Astrocyte (in vitro differentiated cells and primary cell): ENCODE measurements at regions not wholly inside any gene's neighbourhood (a gene's known extent, or its start where the extent isn't known, plus 50 kb on each side); places are given as distances from the start of the nearest gene placed in this dataset.

ENCODE experiments used
- DNase-seq: peaks from one replicate; pipeline ENCODE4 v3.0.0-alpha.2; 2010; ENCODE audit warnings: low read depth
- FAIRE-seq: peaks from 2 replicates; lab custom pipeline; 2011; peaks lifted over from hg19 to GRCh38; lab: Jason Lieb, UNC
- H2AFZ ChIP-seq: 2 replicates; pipeline ENCODE4 v1.6.0; 2012; ENCODE audit warnings: low read depth, low read length, inconsistent platforms
- H3K27ac ChIP-seq: 2 replicates; pipeline ENCODE4 v1.5.1; 2011; ENCODE audit warnings: low read depth, low read length, inconsistent platforms
- H3K27me3 ChIP-seq: 2 replicates; pipeline ENCODE4 v1.6.0; 2011; ENCODE audit warnings: low read length, inconsistent platforms; ENCODE audit not compliant: insufficient read depth
- H3K36me3 ChIP-seq: 2 replicates; pipeline ENCODE4 v1.5.1; 2011; ENCODE audit warnings: low read length, inconsistent platforms; ENCODE audit not compliant: insufficient read depth
- H3K4me1 ChIP-seq: 2 replicates; pipeline ENCODE4 v1.5.1; 2011; ENCODE audit warnings: low read length, inconsistent platforms; ENCODE audit not compliant: insufficient read depth
- H3K4me2 ChIP-seq: 2 replicates; pipeline ENCODE4 v1.6.0; 2012; ENCODE audit warnings: low read length, inconsistent platforms
- H3K4me3 ChIP-seq: 2 replicates; pipeline ENCODE4 v1.5.1; 2011; ENCODE audit warnings: low read depth, mild to moderate bottlenecking, low read length, inconsistent platforms; ENCODE audit not compliant: insufficient read depth
- H3K79me2 ChIP-seq: 2 replicates; pipeline ENCODE4 v1.6.0; 2012; ENCODE audit warnings: mild to moderate bottlenecking, low read length, inconsistent platforms; ENCODE audit not compliant: insufficient read depth
- H3K9ac ChIP-seq: 2 replicates; pipeline ENCODE4 v1.6.0; 2012; ENCODE audit warnings: mild to moderate bottlenecking, low read length, inconsistent platforms
- H3K9me3 ChIP-seq: 2 replicates; pipeline ENCODE4 v1.5.1; 2012; ENCODE audit warnings: low read depth, mild to moderate bottlenecking, low read length, inconsistent platforms; ENCODE audit not compliant: insufficient read depth
- H4K20me1 ChIP-seq: 2 replicates; pipeline ENCODE4 v1.6.0; 2012; ENCODE audit warnings: low read length, inconsistent platforms; ENCODE audit not compliant: insufficient read depth
- H3K27ac Mint-ChIP-seq: one replicate; pipeline ENCODE4 v1.8.0; 2021; ENCODE audit warnings: mild to moderate bottlenecking, mixed read lengths; ENCODE audit not compliant: unreplicated experiment
- H3K27me3 Mint-ChIP-seq: one replicate; pipeline ENCODE4 v1.8.0; 2021; ENCODE audit warnings: low read depth, mixed read lengths; ENCODE audit not compliant: unreplicated experiment
- H3K36me3 Mint-ChIP-seq: one replicate; pipeline ENCODE4 v1.8.0; 2021; ENCODE audit warnings: low read depth, mixed read lengths; ENCODE audit not compliant: unreplicated experiment
- H3K4me1 Mint-ChIP-seq: one replicate; pipeline ENCODE4 v1.8.0; 2021; ENCODE audit warnings: low read depth, mixed read lengths; ENCODE audit not compliant: unreplicated experiment
- H3K4me3 Mint-ChIP-seq: one replicate; pipeline ENCODE4 v1.8.0; 2021; ENCODE audit warnings: mild to moderate bottlenecking, moderate library complexity, mixed read lengths; ENCODE audit not compliant: unreplicated experiment
- H3K9me3 Mint-ChIP-seq: one replicate; pipeline ENCODE4 v1.8.0; 2021; ENCODE audit warnings: mild to moderate bottlenecking, mixed read lengths; ENCODE audit not compliant: unreplicated experiment
- EZH2 ChIP-seq: IDR thresholded peaks from 2 replicates; pipeline ENCODE4 v1.6.1; 2012; ENCODE audit warnings: mild to moderate bottlenecking, low read length, inconsistent platforms; ENCODE audit not compliant: insufficient read depth
- TF ChIP-seq, protein P1 (sequence below): IDR thresholded peaks from 2 replicates; pipeline ENCODE4 v1.5.1; 2011; ENCODE audit warnings: low read depth, mild to moderate bottlenecking, inconsistent platforms, low read length, moderate library complexity; ENCODE audit not compliant: insufficient read depth

DNA sequence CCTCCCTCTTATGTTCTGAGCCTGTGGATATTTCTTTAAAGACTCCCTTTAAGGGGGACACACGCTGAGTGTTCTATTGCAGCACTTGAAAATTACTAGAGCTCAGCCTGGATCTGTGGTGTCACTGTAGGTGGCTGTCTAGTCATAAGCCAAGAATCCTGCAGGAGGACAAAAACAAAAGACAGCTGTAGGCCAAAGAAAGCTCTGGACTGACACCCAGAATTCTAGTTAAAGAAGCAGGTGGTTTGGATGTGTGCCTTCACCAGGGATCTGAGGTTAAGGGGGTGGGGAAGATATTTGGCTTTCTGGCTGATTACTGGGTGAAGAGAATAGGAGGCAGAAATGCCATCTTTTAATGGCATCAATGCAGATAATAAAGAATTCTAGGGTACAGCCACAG is 842.5 kb upstream of the NXPH2 start:
- H3K4me1 Mint-ChIP-seq = no peaks in the 10 kb centered on the region
- no peaks in the 10 kb centered on the region for H3K36me3 ChIP-seq
- H3K4me1 ChIP-seq = no peaks in the 10 kb centered on the region
- H3K79me2 ChIP-seq = no peaks in the 10 kb centered on the region
- no peak for DNase-seq
- H3K27me3 Mint-ChIP-seq = no peaks in the 10 kb centered on the region
- H2AFZ ChIP-seq = no peak overlapping the region
- no peak overlapping the region for H3K27ac ChIP-seq
- no peaks in the 10 kb centered on the region for H3K9me3 ChIP-seq
- H3K4me3 ChIP-seq = no peak overlapping the region
- H3K4me2 ChIP-seq = no peak overlapping the region
- no peak overlapping the region for H3K4me3 Mint-ChIP-seq
- peaks cover 3% of the 10 kb centered on the region for H3K36me3 Mint-ChIP-seq
- TF ChIP-seq, protein P1, sequence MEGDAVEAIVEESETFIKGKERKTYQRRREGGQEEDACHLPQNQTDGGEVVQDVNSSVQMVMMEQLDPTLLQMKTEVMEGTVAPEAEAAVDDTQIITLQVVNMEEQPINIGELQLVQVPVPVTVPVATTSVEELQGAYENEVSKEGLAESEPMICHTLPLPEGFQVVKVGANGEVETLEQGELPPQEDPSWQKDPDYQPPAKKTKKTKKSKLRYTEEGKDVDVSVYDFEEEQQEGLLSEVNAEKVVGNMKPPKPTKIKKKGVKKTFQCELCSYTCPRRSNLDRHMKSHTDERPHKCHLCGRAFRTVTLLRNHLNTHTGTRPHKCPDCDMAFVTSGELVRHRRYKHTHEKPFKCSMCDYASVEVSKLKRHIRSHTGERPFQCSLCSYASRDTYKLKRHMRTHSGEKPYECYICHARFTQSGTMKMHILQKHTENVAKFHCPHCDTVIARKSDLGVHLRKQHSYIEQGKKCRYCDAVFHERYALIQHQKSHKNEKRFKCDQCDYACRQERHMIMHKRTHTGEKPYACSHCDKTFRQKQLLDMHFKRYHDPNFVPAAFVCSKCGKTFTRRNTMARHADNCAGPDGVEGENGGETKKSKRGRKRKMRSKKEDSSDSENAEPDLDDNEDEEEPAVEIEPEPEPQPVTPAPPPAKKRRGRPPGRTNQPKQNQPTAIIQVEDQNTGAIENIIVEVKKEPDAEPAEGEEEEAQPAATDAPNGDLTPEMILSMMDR = no peak
- no peak for TF ChIP-seq EZH2
- FAIRE-seq = no peak
- H3K27me3 ChIP-seq = no peaks in the 10 kb centered on the region
- H3K27ac Mint-ChIP-seq = no peak overlapping the region
- H4K20me1 ChIP-seq = no peaks in the 10 kb centered on the region
- peaks cover 20% of the 10 kb centered on the region for H3K9me3 Mint-ChIP-seq
- H3K9ac ChIP-seq = no peak overlapping the region

DNA sequence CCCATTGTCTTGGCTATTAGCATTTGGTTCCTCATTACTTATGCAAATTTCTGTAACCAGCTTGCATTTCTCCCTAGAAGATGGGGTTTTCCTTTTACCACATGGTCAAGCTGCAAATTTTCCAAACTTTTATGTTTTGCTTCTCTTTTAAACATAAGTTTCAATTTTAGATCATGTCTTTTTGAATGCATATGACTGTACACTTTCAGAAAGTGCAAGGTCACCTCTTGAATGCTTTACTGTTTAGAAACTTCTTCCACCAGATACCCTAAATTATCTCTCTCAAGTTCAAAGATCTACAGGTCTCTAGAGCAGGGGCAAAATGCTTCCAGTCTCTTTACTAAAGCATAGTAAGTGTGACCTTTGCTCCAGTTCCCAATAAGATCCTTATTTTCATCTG is 837.6 kb upstream of the NXPH2 start:
- Histone ChIP-seq H4K20me1 (no peaks in the 10 kb centered on the region), H3K4me2 (no peak overlapping the region), H3K9ac (no peak overlapping the region), H3K27ac (no peak overlapping the region), H3K79me2 (no peaks in the 10 kb centered on the region), H3K9me3 (no peaks in the 10 kb centered on the region), H3K4me3 (no peak overlapping the region), H3K27me3 (no peaks in the 10 kb centered on the region), H3K36me3 (no peaks in the 10 kb centered on the region), H3K4me1 (no peaks in the 10 kb centered on the region), H2AFZ (no peak overlapping the region)
- no peak for FAIRE-seq
- Mint-ChIP-seq H3K9me3 (peaks cover 20% of the 10 kb centered on the region), H3K36me3 (peaks cover 3% of the 10 kb centered on the region), H3K4me1 (peaks cover 8% of the 10 kb centered on the region), H3K4me3 (no peak overlapping the region), H3K27ac (no peak overlapping the region), H3K27me3 (no peaks in the 10 kb centered on the region)
- no peak for DNase-seq
- TF ChIP-seq, protein P1 = no peak
- no peak for TF ChIP-seq EZH2

DNA sequence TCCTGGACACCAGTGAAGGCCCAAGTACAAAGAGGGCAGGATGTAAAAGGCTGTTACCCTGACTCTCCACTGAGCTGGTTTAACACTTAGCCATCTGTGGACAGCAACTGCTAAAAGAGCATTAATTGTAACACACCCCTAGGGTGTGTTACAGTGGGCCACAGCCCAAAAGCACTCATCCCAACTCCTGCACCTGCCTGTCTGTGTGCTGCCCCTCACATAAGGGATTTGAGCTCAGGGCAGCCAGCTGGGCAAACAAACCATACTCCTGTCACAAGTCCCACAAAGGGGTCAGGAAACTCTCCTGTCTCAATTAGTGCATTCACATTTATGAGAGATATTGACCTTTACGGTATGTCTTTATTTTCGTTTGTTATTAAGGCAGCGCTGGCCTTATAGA is 833.1 kb upstream of the NXPH2 start:
- no peaks in the 10 kb centered on the region for H3K79me2 ChIP-seq
- H3K27ac ChIP-seq = no peak overlapping the region
- no peak overlapping the region for H3K9ac ChIP-seq
- H3K4me2 ChIP-seq = no peak overlapping the region
- no peak overlapping the region for H3K27ac Mint-ChIP-seq
- H3K27me3 ChIP-seq = no peaks in the 10 kb centered on the region
- H2AFZ ChIP-seq = no peak overlapping the region
- DNase-seq (no peak), FAIRE-seq (no peak)
- no peak overlapping the region for H3K4me3 ChIP-seq
- no peaks in the 10 kb centered on the region for H3K4me1 ChIP-seq
- H3K36me3 Mint-ChIP-seq = no peaks in the 10 kb centered on the region
- H3K4me3 Mint-ChIP-seq = no peak overlapping the region
- TF ChIP-seq EZH2 = no peak
- TF ChIP-seq, protein P1 = no peak
- H3K36me3 ChIP-seq = no peaks in the 10 kb centered on the region
- peaks cover 5% of the 10 kb centered on the region for H3K9me3 ChIP-seq
- H3K4me1 Mint-ChIP-seq = peaks cover 8% of the 10 kb centered on the region
- H3K9me3 Mint-ChIP-seq = no peaks in the 10 kb centered on the region
- no peaks in the 10 kb centered on the region for H4K20me1 ChIP-seq
- H3K27me3 Mint-ChIP-seq = no peaks in the 10 kb centered on the region
